A549 (cell line): ENCODE measurements at regions not wholly inside any gene's neighbourhood (a gene's known extent, or its start where the extent isn't known, plus 50 kb on each side); places are given as distances from the start of the nearest gene placed in this dataset.

Experiments
- EP300 ChIP-seq, 2 experiments: fragments of >200 bp; sonication (Bioruptor Twin); formaldehyde crosslinking; IDR thresholded peaks; 2 replicates in 1 of 2; 3 replicates in 1 of 2; pipeline ENCODE4 v1.6.1; 2016 to 2017
- ESRRA ChIP-seq: fragments of 150-350 bp; IDR thresholded peaks from 2 replicates; pipeline ENCODE4 v1.6.1; 2014; ENCODE audit warnings: mild to moderate bottlenecking, low read length, borderline replicate concordance
- JUNB ChIP-seq: fragments of >200 bp; sonication (Bioruptor Twin); formaldehyde crosslinking; IDR thresholded peaks from 2 replicates; pipeline ENCODE4 v1.6.1; 2016
- MAFK ChIP-seq: fragments of 450-650 bp; IDR thresholded peaks from 2 replicates; pipeline ENCODE4 v1.6.1; 2014; ENCODE audit not compliant: partially characterized antibody
- RAD21 ChIP-seq, 2 experiments: fragments of >200 bp in 1 of 2; sonication (Bioruptor Twin) in 1 of 2; formaldehyde crosslinking in 1 of 2; IDR thresholded peaks in 1 of 2; conservative IDR thresholded peaks in 1 of 2; 2 replicates in 1 of 2; 3 replicates in 1 of 2; pipeline ENCODE4 v1.6.1; 2012 to 2018; ENCODE audit warnings: inconsistent platforms in 1 of 2
- RFX5 ChIP-seq: fragments of 450-650 bp; IDR thresholded peaks from 2 replicates; pipeline ENCODE4 v1.7.1; 2014; ENCODE audit warnings: antibody characterized with exemption, mild to moderate bottlenecking, moderate library complexity
- TF ChIP-seq, protein P1 (sequence below): fragments of >200 bp; sonication (Bioruptor Twin); formaldehyde crosslinking; IDR thresholded peaks from 3 replicates; pipeline ENCODE4 v1.5.1; 2016

DNA sequence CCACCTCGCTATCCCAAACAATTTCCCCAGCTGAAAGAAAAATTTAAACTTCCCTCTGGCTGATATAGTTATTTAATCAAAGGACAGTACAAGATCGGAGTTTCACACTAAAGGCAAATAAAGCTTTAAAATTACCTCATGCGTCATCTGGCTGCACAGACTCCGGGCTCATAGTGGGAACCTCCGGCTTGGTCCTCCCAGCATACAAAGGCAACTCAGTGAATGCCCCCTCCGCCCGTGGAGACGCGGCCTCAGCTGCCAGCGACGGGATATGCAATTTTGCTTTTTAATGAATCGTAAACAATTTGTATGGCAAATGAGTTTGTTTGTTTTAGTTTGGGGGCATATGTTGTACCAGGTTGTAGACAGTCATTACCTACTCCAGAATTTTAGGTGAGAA lies 214.6 kb upstream of the NFIA start:
- TF ChIP-seq MAFK (no peak), JUNB (no peak), ESRRA (no peak), RFX5 (no peak), RAD21 (conservative IDR thresholded peaks at IDR 0.05 in 1 of 2, IDR thresholded peaks at IDR 0.05 in 1 of 2) (no peak), EP300 (IDR thresholded peaks at IDR 0.05) (no peak)
- TF ChIP-seq, protein P1, sequence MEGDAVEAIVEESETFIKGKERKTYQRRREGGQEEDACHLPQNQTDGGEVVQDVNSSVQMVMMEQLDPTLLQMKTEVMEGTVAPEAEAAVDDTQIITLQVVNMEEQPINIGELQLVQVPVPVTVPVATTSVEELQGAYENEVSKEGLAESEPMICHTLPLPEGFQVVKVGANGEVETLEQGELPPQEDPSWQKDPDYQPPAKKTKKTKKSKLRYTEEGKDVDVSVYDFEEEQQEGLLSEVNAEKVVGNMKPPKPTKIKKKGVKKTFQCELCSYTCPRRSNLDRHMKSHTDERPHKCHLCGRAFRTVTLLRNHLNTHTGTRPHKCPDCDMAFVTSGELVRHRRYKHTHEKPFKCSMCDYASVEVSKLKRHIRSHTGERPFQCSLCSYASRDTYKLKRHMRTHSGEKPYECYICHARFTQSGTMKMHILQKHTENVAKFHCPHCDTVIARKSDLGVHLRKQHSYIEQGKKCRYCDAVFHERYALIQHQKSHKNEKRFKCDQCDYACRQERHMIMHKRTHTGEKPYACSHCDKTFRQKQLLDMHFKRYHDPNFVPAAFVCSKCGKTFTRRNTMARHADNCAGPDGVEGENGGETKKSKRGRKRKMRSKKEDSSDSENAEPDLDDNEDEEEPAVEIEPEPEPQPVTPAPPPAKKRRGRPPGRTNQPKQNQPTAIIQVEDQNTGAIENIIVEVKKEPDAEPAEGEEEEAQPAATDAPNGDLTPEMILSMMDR: no peak
